ENCODE measurements at regions not wholly inside any gene's neighbourhood (a gene's known extent, or its start where the extent isn't known, plus 50 kb on each side); places are given as distances from the start of the nearest gene placed in this dataset.

DNA sequence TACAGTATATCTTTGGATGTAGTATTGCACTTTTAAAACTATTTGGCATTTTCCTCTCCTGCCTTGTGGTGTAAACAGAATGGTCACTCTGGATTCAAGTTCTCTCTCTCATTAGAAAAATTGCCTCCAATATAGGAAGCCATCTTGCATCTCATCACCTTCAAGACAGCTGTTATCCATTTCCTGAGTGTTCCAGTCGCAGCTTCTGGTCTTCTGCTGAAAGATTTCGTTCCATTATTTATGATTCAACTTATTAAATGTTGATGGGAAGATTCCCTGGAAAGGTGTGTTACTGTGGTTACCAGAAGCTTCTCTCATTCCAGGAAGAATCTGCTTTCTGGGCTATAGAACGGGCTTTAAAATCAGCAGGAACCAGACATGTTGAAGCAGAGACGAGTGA is 568.3 kb upstream of the SLIT2 start:
- TF ChIP-seq, protein P1, sequence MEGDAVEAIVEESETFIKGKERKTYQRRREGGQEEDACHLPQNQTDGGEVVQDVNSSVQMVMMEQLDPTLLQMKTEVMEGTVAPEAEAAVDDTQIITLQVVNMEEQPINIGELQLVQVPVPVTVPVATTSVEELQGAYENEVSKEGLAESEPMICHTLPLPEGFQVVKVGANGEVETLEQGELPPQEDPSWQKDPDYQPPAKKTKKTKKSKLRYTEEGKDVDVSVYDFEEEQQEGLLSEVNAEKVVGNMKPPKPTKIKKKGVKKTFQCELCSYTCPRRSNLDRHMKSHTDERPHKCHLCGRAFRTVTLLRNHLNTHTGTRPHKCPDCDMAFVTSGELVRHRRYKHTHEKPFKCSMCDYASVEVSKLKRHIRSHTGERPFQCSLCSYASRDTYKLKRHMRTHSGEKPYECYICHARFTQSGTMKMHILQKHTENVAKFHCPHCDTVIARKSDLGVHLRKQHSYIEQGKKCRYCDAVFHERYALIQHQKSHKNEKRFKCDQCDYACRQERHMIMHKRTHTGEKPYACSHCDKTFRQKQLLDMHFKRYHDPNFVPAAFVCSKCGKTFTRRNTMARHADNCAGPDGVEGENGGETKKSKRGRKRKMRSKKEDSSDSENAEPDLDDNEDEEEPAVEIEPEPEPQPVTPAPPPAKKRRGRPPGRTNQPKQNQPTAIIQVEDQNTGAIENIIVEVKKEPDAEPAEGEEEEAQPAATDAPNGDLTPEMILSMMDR (IDR thresholded peaks at IDR 0.05; ENCODE audit: insufficient read depth, low read length) = no peak
- TF ChIP-seq GABPA (IDR thresholded peaks at IDR 0.05; ENCODE audit: low read depth) = no peak

All from HL-60 (cell line).